ENCODE measurements at regions not wholly inside any gene's neighbourhood (a gene's known extent, or its start where the extent isn't known, plus 50 kb on each side); places are given as distances from the start of the nearest gene placed in this dataset.

- no peak for DNase-seq
These were observed 425.3 kb downstream of the INHBA start for GRCh38 chr7:41277561-41277960.

GRCh38 chr7:41275255-41275654 is 427.6 kb downstream of the INHBA start:
- no peak for DNase-seq

GRCh38 chr7:41274179-41274578 is 428.7 kb downstream of the INHBA start:
- DNase-seq: no peak

GRCh38 chr7:41272664-41273063 is 430.2 kb downstream of the INHBA start:
- DNase-seq: no peak

- DNase-seq: no peak
These were observed 434.0 kb downstream of the INHBA start for GRCh38 chr7:41268878-41269277.

- DNase-seq: no peak
These were observed 441.8 kb downstream of the INHBA start for GRCh38 chr7:41261080-41261479.

- DNase-seq: no peak
These were observed 445.2 kb downstream of the INHBA start for GRCh38 chr7:41257660-41258059.

GRCh38 chr7:41256186-41256945 is 446.5 kb downstream of the INHBA start:
- no peak for DNase-seq

- no peak for DNase-seq
These were observed 447.2 kb downstream of the INHBA start for GRCh38 chr7:41255716-41256115.

- no peak for DNase-seq
These were observed 447.8 kb downstream of the INHBA start for GRCh38 chr7:41255113-41255512.

GRCh38 chr7:41252957-41253356 is 449.9 kb downstream of the INHBA start:
- DNase-seq: no peak

GRCh38 chr7:41252551-41252950 is 450.3 kb downstream of the INHBA start:
- no peak for DNase-seq

GRCh38 chr7:41247143-41247865 is 455.6 kb downstream of the INHBA start:
- no peak for DNase-seq

- no peak for DNase-seq
These were observed 457.0 kb downstream of the INHBA start for GRCh38 chr7:41245916-41246315.

- no peak for DNase-seq
These were observed 458.6 kb downstream of the INHBA start for GRCh38 chr7:41244246-41244645.

GRCh38 chr7:41241641-41242040 is 461.2 kb downstream of the INHBA start:
- no peak for DNase-seq

GRCh38 chr7:41239596-41239995 is 463.3 kb downstream of the INHBA start:
- DNase-seq: no peak

GRCh38 chr7:41238851-41239331 is 464.0 kb downstream of the INHBA start:
- DNase-seq: no peak

GRCh38 chr7:41237956-41238355 is 464.9 kb downstream of the INHBA start:
- no peak for DNase-seq

GRCh38 chr7:41232086-41232485 is 470.8 kb downstream of the INHBA start:
- no peak for DNase-seq

- DNase-seq: no peak
These were observed 478.7 kb downstream of the INHBA start for GRCh38 chr7:41224063-41224763.

GRCh38 chr7:41222746-41223145 is 480.1 kb downstream of the INHBA start:
- no peak for DNase-seq

GRCh38 chr7:41220266-41220665 is 482.6 kb downstream of the INHBA start:
- no peak for DNase-seq

GRCh38 chr7:41219276-41219675 is 483.6 kb downstream of the INHBA start:
- no peak for DNase-seq

Data from NCI-H510A (cell line).